ENCODE measurements at regions not wholly inside any gene's neighbourhood (a gene's known extent, or its start where the extent isn't known, plus 50 kb on each side); places are given as distances from the start of the nearest gene placed in this dataset.

DNA sequence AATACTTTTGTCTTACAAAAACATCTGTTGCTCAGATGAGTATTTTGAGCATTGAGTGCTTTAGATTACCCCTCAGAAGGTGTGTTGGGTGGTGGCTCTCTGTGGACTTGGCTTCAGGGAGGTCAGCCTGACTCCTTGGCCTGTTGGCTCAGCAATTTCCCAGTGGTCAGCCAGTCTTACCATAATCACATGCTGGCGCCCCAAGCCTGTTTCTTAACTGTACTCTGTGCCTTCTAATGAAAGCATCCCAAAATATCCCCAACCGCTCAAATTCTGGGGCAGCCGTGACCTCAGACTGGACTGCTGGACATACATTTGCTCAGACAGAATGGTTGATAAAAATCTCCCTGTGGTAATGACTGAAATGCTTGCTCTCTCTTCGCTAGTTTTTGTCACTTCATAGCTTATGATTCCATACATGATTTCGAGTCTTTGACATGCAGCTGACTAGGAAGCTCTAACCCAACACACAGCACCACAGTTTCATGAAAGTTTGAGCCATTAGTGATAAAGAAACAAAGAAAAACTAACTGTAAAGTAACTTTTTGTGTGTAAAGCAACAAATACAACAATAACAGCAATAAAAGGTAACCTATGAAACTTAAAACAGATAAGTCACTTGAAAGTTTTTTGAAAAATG, 562.2 kb upstream of the MEF2C start:
- TF ChIP-seq, protein P1, sequence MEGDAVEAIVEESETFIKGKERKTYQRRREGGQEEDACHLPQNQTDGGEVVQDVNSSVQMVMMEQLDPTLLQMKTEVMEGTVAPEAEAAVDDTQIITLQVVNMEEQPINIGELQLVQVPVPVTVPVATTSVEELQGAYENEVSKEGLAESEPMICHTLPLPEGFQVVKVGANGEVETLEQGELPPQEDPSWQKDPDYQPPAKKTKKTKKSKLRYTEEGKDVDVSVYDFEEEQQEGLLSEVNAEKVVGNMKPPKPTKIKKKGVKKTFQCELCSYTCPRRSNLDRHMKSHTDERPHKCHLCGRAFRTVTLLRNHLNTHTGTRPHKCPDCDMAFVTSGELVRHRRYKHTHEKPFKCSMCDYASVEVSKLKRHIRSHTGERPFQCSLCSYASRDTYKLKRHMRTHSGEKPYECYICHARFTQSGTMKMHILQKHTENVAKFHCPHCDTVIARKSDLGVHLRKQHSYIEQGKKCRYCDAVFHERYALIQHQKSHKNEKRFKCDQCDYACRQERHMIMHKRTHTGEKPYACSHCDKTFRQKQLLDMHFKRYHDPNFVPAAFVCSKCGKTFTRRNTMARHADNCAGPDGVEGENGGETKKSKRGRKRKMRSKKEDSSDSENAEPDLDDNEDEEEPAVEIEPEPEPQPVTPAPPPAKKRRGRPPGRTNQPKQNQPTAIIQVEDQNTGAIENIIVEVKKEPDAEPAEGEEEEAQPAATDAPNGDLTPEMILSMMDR (IDR thresholded peaks at IDR 0.05) = no peak
- no peak for TF ChIP-seq POLR2A (IDR thresholded peaks at IDR 0.05)
- no peak for TF ChIP-seq POLR2AphosphoS5 (IDR thresholded peaks at IDR 0.05; ENCODE audit: insufficient read depth in 1 of 2, low read depth in 1 of 2)
